Transverse colon (tissue), 4 donors: ENCODE measurements at regions not wholly inside any gene's neighbourhood (a gene's known extent, or its start where the extent isn't known, plus 50 kb on each side); places are given as distances from the start of the nearest gene placed in this dataset.

Experiments
- DNase-seq: peaks from one replicate; pipeline ENCODE4 v3.0.0-alpha.2; 2019
- H3K27ac ChIP-seq, 4 donors: fragments of 200-600 bp; sonication (generic); 2 replicates each; pipeline ENCODE4 v1.5.1; 2016 to 2018; ENCODE audit warnings: inconsistent platforms in 4 of 4
- H3K27me3 ChIP-seq: fragments of 200-600 bp; sonication (generic); 2 replicates; pipeline ENCODE4 v1.5.1; 2017; ENCODE audit warnings: inconsistent platforms
- H3K36me3 ChIP-seq, 4 donors: fragments of 200-600 bp; sonication (generic); 2 replicates each; pipeline ENCODE4 v1.5.1; 2017 to 2019; ENCODE audit warnings: inconsistent platforms in 4 of 4
- H3K4me1 ChIP-seq, 4 donors: fragments of 200-600 bp; sonication (generic); 2 replicates each; pipeline ENCODE4 v1.5.1; 2017 to 2020; ENCODE audit warnings: inconsistent platforms in 4 of 4
- H3K4me3 ChIP-seq, 4 donors: fragments of 200-600 bp; sonication (generic); 1 replicate in 1 of 4; 2 replicates in 3 of 4; pipeline versions ENCODE4 v1.5.1 to v1.6.1; 2017 to 2019; ENCODE audit warnings: inconsistent platforms in 4 of 4
- H3K9me3 ChIP-seq, 2 donors: fragments of 200-600 bp; sonication (generic); 2 replicates each; pipeline ENCODE4 v1.5.1; 2017 to 2019; ENCODE audit warnings: inconsistent platforms in 2 of 2
- EP300 ChIP-seq: sonication (generic); formaldehyde crosslinking; IDR thresholded peaks from one replicate; pipeline ENCODE4 v1.6.1; 2017; ENCODE audit warnings: antibody characterized with exemption, low read depth
- POLR2A ChIP-seq: fragments of 450-650 bp; IDR thresholded peaks from one replicate; pipeline ENCODE4 v1.6.1; 2016; ENCODE audit warnings: antibody characterized with exemption, mild to moderate bottlenecking, moderate library complexity
- POLR2AphosphoS5 ChIP-seq, 3 donors: sonication (generic); formaldehyde crosslinking; IDR thresholded peaks; one replicate each; pipeline ENCODE4 v1.6.1; 2016; ENCODE audit warnings: antibody characterized with exemption in 3 of 3
- WGBS, 2 donors: methylation state at CpG; one replicate each; pipeline ENCODE4 v1.1.5; 2018; ENCODE audit warnings: low coverage in 1 of 2; 5-methylcytosine and 5-hydroxymethylcytosine counted together
- in situ Hi-C, 4 donors: fragments of 200-750 bp; cut with MboI; loops; one replicate each; pipeline versions ENCODE4 v1.15.0 to v1.15.1; 2017; ENCODE audit warnings: low sequenced_read_pairs in 3 of 4, low pct_ligation_motif_present in 1 of 4, low pct_unique_long_range_greater_than_20kb in 1 of 4
- intact Hi-C: fragments of 100-400 bp; cut with DNase I; formaldehyde crosslinking; loops from one replicate; pipeline ENCODE4 v1.15.1; 2023; ENCODE audit warnings: low total_unique reads
- TF ChIP-seq, protein P1 (sequence below), 5 experiments: fragments of 200-600 bp in 3 of 5; fragments of 450-650 bp in 2 of 5; sonication (generic) in 3 of 5; IDR thresholded peaks; 1 replicate in 2 of 5; 2 replicates in 3 of 5; pipeline ENCODE4 v1.5.1; 2016 to 2017; ENCODE audit warnings: antibody characterized with exemption in 5 of 5, inconsistent platforms in 3 of 5, mild to moderate bottlenecking in 2 of 5, moderate library complexity in 1 of 5

DNA sequence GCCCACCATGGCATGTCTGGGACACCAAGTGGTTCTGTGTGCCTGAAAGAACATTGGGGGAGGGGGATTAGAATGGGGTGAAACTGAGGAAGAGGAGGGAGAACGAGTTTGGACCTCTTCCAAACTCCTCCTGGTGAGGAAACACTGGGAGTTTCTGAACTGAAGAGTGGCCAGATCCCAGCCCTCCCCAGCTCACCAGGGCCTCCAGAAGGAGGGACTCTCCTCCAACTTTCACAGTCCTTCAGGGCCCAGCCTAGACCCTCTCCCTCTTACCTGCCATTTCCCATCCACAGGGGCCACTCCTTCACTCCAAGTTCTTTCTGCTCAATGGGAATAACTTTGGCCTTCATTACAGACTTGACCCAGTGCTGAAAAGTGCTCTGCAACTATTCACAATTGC lies 132.0 kb upstream of the FOXK1 start:
- Histone ChIP-seq H3K27ac (no peak overlapping the region), H3K4me3 (no peak overlapping the region), H3K9me3 (no peaks in the 10 kb centered on the region), H3K27me3 (no peaks in the 10 kb centered on the region), H3K4me1 (no peaks in the 10 kb centered on the region), H3K36me3 (no peaks in the 10 kb centered on the region)
- no peak for DNase-seq
- intact Hi-C loops = no loop called here
- in situ Hi-C loops = no loop called here
- 50% methylated on average over 1 of the region's 1 CpG; no CpG with 5 or more reads in 1 of the 2 donors for WGBS, 2 donors
- TF ChIP-seq POLR2A (no peak), POLR2AphosphoS5 (IDR thresholded peaks at IDR 0.05) (no peak), EP300 (no peak)
- TF ChIP-seq, protein P1, sequence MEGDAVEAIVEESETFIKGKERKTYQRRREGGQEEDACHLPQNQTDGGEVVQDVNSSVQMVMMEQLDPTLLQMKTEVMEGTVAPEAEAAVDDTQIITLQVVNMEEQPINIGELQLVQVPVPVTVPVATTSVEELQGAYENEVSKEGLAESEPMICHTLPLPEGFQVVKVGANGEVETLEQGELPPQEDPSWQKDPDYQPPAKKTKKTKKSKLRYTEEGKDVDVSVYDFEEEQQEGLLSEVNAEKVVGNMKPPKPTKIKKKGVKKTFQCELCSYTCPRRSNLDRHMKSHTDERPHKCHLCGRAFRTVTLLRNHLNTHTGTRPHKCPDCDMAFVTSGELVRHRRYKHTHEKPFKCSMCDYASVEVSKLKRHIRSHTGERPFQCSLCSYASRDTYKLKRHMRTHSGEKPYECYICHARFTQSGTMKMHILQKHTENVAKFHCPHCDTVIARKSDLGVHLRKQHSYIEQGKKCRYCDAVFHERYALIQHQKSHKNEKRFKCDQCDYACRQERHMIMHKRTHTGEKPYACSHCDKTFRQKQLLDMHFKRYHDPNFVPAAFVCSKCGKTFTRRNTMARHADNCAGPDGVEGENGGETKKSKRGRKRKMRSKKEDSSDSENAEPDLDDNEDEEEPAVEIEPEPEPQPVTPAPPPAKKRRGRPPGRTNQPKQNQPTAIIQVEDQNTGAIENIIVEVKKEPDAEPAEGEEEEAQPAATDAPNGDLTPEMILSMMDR (IDR thresholded peaks at IDR 0.05) = no peak

DNA sequence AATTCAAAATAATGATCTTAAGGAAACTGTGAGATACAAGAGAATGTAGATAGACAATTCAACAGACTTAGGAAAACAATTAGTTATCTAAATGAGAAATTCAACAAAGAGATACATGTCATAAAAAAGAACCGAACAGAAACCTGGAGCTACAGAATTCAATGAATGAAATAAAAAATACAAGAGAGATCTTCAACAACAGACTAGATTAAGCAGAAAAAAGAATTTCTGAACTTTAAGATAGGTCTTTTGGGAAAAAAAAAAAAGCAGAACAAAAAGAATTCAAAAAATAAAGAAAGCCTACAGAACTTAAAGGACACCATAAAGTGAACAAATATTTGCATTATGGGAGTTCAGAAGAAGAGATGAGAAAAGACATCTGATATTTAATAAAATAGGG lies 129.1 kb upstream of the FOXK1 start:
- Histone ChIP-seq H3K36me3 (no peaks in the 10 kb centered on the region), H3K27ac (no peak overlapping the region), H3K4me3 (no peak overlapping the region), H3K27me3 (no peaks in the 10 kb centered on the region), H3K9me3 (peaks cover 0 to 7% of the 10 kb centered on the region in 2 donors), H3K4me1 (no peaks in the 10 kb centered on the region)
- WGBS, 2 donors = 88 to 91% methylated on average over 1 of the region's 1 CpG
- intact Hi-C loops = no loop called here
- in situ Hi-C loops = no loop called here
- no peak for DNase-seq
- TF ChIP-seq EP300 (no peak), POLR2AphosphoS5 (IDR thresholded peaks at IDR 0.05) (no peak), POLR2A (no peak)
- TF ChIP-seq, protein P1 (IDR thresholded peaks at IDR 0.05) = no peak

GRCh38 chr7:4556868-4557793 lies 125.0 kb upstream of the FOXK1 start:
- TF ChIP-seq EP300 (no peak), POLR2AphosphoS5 (IDR thresholded peaks at IDR 0.05) (no peak), POLR2A (no peak)
- TF ChIP-seq, protein P1 (IDR thresholded peaks at IDR 0.05) = no peak
- H3K9me3 ChIP-seq = peaks cover 0 to 7% of the 10 kb centered on the region in 2 donors
- H3K4me3 ChIP-seq = no peak overlapping the region
- no peaks in the 10 kb centered on the region for H3K4me1 ChIP-seq
- H3K27ac ChIP-seq = no peak overlapping the region
- intact Hi-C loops = no loop called here
- peaks cover 9% of the 10 kb centered on the region for H3K27me3 ChIP-seq
- H3K36me3 ChIP-seq = no peaks in the 10 kb centered on the region
- no peak for DNase-seq
- in situ Hi-C loops = no loop called here
- WGBS, 2 donors = 70 to 71% methylated on average over 15 to 18 of the region's 18 CpGs

- peaks cover 19% of the 10 kb centered on the region for H3K27me3 ChIP-seq
- intact Hi-C loops (no loop called here), in situ Hi-C loops (no loop called here)
- H3K9me3 ChIP-seq = no peaks in the 10 kb centered on the region
- no peaks in the 10 kb centered on the region for H3K36me3 ChIP-seq
- no peak overlapping the region for H3K4me3 ChIP-seq
- DNase-seq = no peak
- no peaks in the 10 kb centered on the region for H3K4me1 ChIP-seq
- TF ChIP-seq EP300 = no peak
- TF ChIP-seq POLR2AphosphoS5 (IDR thresholded peaks at IDR 0.05) = no peak
- TF ChIP-seq, protein P1 (IDR thresholded peaks at IDR 0.05) = no peak
- TF ChIP-seq POLR2A = no peak
- no peak overlapping the region for H3K27ac ChIP-seq
- WGBS, 2 donors = 21 to 37% methylated on average over 3 of the region's 3 CpGs
Observed at GRCh38 chr7:4561795-4562194, 120.3 kb upstream of the FOXK1 start.
